Fibroblast of skin of right biceps (primary cell): ENCODE measurements at regions not wholly inside any gene's neighbourhood (a gene's known extent, or its start where the extent isn't known, plus 50 kb on each side); places are given as distances from the start of the nearest gene placed in this dataset.
A peak's percentile ranks its signal among the peaks of the same experiment; 100 is the strongest.

Experiments used
- DNase-seq: peaks from one replicate; pipeline ENCODE4 v3.0.0-alpha.2; 2013

GRCh38 chr1:59132295-59132694 lies 164.6 kb upstream of the FGGY start:
- DNase-seq: no peak

- DNase-seq: no peak
These were observed 162.9 kb upstream of the FGGY start for GRCh38 chr1:59133997-59134396.

GRCh38 chr1:59135761-59136255 lies 161.1 kb upstream of the FGGY start:
- DNase-seq: no peak

- no peak for DNase-seq
These were observed 160.2 kb upstream of the FGGY start for GRCh38 chr1:59136541-59137275.

- DNase-seq: no peak
These were observed 159.6 kb upstream of the FGGY start for GRCh38 chr1:59137276-59137615.

GRCh38 chr1:59137968-59138367 lies 158.9 kb upstream of the FGGY start:
- no peak for DNase-seq

GRCh38 chr1:59138402-59138801 lies 158.5 kb upstream of the FGGY start:
- DNase-seq: no peak

GRCh38 chr1:59139396-59139795 lies 157.5 kb upstream of the FGGY start:
- no peak for DNase-seq

- DNase-seq: no peak
These were observed 155.5 kb upstream of the FGGY start for GRCh38 chr1:59141267-59141863.

- DNase-seq: no peak
These were observed 154.4 kb upstream of the FGGY start for GRCh38 chr1:59142311-59143132.

GRCh38 chr1:59143133-59143487 lies 153.8 kb upstream of the FGGY start:
- DNase-seq: peak; percentile 98

GRCh38 chr1:59143811-59144210 lies 153.1 kb upstream of the FGGY start:
- DNase-seq: peak; percentile 78

GRCh38 chr1:59144959-59145358 lies 151.9 kb upstream of the FGGY start:
- DNase-seq: no peak

- no peak for DNase-seq
These were observed 150.8 kb upstream of the FGGY start for GRCh38 chr1:59146056-59146455.

GRCh38 chr1:59146651-59147358 lies 150.1 kb upstream of the FGGY start:
- DNase-seq: no peak

GRCh38 chr1:59149435-59149834 lies 147.5 kb upstream of the FGGY start:
- no peak for DNase-seq

GRCh38 chr1:59150577-59151386 lies 146.1 kb upstream of the FGGY start:
- peak; percentile 100 for DNase-seq

GRCh38 chr1:59151387-59151761 lies 145.5 kb upstream of the FGGY start:
- no peak for DNase-seq

- no peak for DNase-seq
These were observed 145.0 kb upstream of the FGGY start for GRCh38 chr1:59151860-59152259.

GRCh38 chr1:59152511-59152910 lies 144.4 kb upstream of the FGGY start:
- no peak for DNase-seq

GRCh38 chr1:59154401-59154800 lies 142.5 kb upstream of the FGGY start:
- DNase-seq: peak; percentile 47

GRCh38 chr1:59155351-59155750 lies 141.5 kb upstream of the FGGY start:
- no peak for DNase-seq

GRCh38 chr1:59156051-59156450 lies 140.8 kb upstream of the FGGY start:
- DNase-seq: no peak
